Epithelial cell of proximal tubule (primary cell): ENCODE measurements at regions not wholly inside any gene's neighbourhood (a gene's known extent, or its start where the extent isn't known, plus 50 kb on each side); places are given as distances from the start of the nearest gene placed in this dataset.

Experiments used
- DNase-seq: peaks from one replicate; pipeline ENCODE4 v3.0.0-alpha.2; 2011; ENCODE audit warnings: low read depth
- H3K4me3 ChIP-seq: 2 replicates; pipeline ENCODE4 v1.5.1; 2011; ENCODE audit warnings: low read depth, mild to moderate bottlenecking, low read length
- TF ChIP-seq, protein P1 (sequence below): conservative IDR thresholded peaks from 2 replicates; pipeline ENCODE4 v1.5.1; 2012; ENCODE audit warnings: low read depth, mild to moderate bottlenecking, low read length

DNA sequence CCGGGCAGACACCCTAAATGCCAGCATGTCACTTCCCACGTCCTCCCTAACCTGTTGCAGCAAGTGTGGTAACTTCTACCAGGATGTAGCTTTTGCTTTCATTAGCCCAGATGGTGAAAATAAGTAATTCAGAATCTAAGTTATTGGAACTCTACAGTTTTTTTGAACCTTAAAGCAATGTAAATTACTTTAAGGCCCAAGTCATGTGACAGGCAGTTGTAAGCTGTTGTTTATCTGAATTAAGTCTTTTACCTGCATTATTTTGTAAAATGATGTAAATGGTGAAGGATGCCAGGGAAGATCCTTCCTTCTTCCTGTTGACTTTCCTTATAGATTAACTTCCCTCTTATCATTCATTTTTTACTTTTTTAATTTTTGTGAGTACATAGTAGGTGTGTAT, 670.2 kb downstream of the SEMA5A start:
- TF ChIP-seq, protein P1, sequence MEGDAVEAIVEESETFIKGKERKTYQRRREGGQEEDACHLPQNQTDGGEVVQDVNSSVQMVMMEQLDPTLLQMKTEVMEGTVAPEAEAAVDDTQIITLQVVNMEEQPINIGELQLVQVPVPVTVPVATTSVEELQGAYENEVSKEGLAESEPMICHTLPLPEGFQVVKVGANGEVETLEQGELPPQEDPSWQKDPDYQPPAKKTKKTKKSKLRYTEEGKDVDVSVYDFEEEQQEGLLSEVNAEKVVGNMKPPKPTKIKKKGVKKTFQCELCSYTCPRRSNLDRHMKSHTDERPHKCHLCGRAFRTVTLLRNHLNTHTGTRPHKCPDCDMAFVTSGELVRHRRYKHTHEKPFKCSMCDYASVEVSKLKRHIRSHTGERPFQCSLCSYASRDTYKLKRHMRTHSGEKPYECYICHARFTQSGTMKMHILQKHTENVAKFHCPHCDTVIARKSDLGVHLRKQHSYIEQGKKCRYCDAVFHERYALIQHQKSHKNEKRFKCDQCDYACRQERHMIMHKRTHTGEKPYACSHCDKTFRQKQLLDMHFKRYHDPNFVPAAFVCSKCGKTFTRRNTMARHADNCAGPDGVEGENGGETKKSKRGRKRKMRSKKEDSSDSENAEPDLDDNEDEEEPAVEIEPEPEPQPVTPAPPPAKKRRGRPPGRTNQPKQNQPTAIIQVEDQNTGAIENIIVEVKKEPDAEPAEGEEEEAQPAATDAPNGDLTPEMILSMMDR = no peak
- DNase-seq = no peak
- H3K4me3 ChIP-seq = no peak overlapping the region

DNA sequence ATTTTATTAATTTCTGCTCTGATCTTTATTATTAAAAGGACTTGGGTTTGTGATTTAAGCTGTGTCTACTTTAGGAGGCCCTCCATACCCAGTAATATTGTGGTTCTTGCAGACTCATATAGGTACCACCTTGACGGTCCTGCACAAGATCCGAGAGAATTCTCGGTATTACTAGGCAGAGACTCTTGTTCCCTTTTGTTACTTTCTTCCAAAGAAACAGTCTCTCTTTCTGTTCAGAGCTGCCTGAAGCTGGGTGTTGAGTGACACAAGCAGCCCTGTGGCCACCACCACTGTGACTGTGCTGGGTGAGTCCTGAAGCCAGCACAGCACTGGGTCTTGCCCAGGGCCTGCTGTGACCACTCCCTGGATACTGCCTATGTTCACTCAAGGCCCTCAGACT, 666.6 kb downstream of the SEMA5A start:
- TF ChIP-seq, protein P1 = no peak
- DNase-seq = no peak
- H3K4me3 ChIP-seq = no peak overlapping the region

DNA sequence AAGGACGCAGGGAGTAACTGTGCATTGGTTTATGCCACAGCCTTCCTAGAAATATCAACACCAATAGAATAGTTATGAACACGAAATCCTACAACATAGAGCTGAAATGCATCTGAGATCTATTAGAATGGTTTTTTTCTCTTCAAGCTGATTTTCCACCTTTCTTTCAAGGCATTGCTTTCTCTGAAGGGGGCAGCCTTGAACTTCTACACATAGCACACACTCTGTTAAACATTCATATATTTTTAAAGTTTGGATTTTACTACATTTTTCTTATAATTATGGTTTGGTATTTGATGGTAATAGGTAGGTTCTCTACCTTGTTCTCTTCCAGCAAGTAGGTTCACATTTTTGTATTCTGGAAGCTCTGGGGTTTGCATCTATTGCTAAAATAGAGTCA, 661.8 kb downstream of the SEMA5A start:
- DNase-seq = no peak
- TF ChIP-seq, protein P1 = peak; percentile 39
- H3K4me3 ChIP-seq = no peak overlapping the region

DNA sequence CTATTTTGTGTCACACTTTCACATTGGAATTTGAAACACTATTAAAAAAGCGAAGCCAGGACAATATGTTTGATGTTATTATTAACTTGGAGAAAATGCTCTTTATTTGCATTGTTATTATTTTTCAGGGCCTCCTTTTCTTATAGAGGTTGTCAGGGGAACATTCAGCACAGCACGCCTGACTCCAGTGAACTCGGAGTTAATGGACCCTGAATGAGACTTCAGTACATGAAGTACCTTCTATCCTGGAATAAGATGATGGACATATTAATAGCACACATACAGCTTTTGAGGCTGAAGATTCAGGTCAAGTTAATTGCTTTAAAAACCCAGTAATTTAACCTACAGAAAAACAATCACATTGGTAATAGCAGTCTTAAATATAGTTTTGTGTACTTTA, 652.9 kb downstream of the SEMA5A start:
- TF ChIP-seq, protein P1 = no peak
- no peak for DNase-seq
- no peak overlapping the region for H3K4me3 ChIP-seq

DNA sequence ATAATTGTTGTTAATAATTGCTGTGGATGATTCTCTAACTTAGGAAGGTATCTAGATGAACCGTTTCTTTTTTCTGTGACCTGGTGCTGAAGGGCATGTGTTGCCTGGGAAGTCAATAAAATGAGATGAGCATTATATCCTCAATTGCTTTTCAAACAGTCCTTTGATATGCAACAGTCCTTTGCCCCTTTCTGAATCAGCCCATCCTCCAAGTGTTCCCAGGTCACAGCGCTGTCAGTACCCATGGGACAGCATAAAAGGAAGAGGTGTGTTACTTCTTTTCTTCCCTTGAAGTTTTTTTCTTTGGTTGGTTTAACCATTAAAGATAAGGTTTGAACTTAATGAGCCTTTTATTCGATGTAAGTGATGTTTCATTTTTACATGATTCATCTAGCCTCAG, 651.8 kb downstream of the SEMA5A start:
- TF ChIP-seq, protein P1 = no peak
- DNase-seq = no peak
- no peak overlapping the region for H3K4me3 ChIP-seq

DNA sequence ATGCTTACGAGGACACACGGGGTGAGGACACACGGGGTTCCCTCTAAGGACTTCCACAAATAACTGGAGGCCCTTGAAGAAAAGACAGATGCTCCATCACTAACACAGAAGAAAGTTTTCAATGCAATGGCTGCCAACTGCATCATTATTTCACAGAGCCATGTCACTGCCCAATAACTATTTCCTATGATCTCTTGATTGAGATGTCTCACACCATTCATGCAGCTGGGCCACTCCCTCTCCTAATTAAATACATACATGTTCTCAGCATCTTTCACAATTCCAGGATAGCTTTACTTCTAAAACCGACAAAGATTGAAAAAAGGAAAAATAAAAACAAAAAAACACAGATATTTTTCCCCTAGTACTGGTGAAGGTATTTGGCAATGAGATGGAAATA, 650.8 kb downstream of the SEMA5A start:
- no peak for DNase-seq

DNA sequence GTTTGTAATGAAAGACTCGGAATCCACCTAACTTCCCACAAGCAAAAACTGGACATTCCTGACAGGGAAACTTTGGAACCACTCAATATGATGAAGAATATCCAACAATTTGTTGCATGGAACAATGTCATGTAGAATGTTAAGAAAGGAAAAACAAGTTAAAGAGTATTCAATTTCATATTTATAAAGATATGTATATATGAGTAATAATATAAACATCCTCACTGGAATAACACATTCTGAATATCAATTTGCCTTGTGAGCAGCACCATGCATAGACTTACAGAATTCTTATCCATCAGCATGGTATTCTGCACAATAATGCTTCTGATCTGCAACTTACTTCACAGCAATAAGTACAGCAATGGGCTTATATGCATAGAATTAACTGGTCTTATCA, 650.3 kb downstream of the SEMA5A start:
- no peak for DNase-seq
- H3K4me3 ChIP-seq = no peak overlapping the region
- TF ChIP-seq, protein P1 = no peak

More for the DNA sequence above, 650.8 kb downstream of the SEMA5A start:
- no peak overlapping the region for H3K4me3 ChIP-seq
- TF ChIP-seq, protein P1 = no peak
